Stimulated activated CD8-positive, alpha-beta memory T cell treated with anti-CD3 and anti-CD28 coated beads, Interleukin-4, amount 100 ng/mL, for 4 hours (primary cell): ENCODE measurements at regions not wholly inside any gene's neighbourhood (a gene's known extent, or its start where the extent isn't known, plus 50 kb on each side); places are given as distances from the start of the nearest gene placed in this dataset.

Experiments used
- DNase-seq, 2 donors: peaks; one replicate each; pipeline ENCODE4 v3.0.0-alpha.2; 2020; ENCODE audit warnings: low read depth in 2 of 2, low spot score in 1 of 2

- DNase-seq: no peak
Observed at GRCh38 chr6:156383059-156383458, 394.1 kb upstream of the ARID1B start.

GRCh38 chr6:156379392-156380289, 397.5 kb upstream of the ARID1B start:
- no peak for DNase-seq

- no peak for DNase-seq
Observed at GRCh38 chr6:156378853-156379252, 398.3 kb upstream of the ARID1B start.

GRCh38 chr6:156376091-156376490, 401.1 kb upstream of the ARID1B start:
- no peak for DNase-seq

GRCh38 chr6:156359912-156360311, 417.3 kb upstream of the ARID1B start:
- no peak for DNase-seq

GRCh38 chr6:156352861-156353260, 424.3 kb upstream of the ARID1B start:
- no peak for DNase-seq

GRCh38 chr6:156351346-156351966, 425.7 kb upstream of the ARID1B start:
- no peak for DNase-seq

- DNase-seq: no peak
Observed at GRCh38 chr6:156350337-156350736, 426.8 kb upstream of the ARID1B start.

GRCh38 chr6:156348849-156349248, 428.3 kb upstream of the ARID1B start:
- no peak for DNase-seq

GRCh38 chr6:156348424-156348823, 428.8 kb upstream of the ARID1B start:
- no peak for DNase-seq

GRCh38 chr6:156347656-156348055, 429.5 kb upstream of the ARID1B start:
- no peak for DNase-seq

GRCh38 chr6:156347246-156347645, 429.9 kb upstream of the ARID1B start:
- no peak for DNase-seq

GRCh38 chr6:156345700-156346099, 431.5 kb upstream of the ARID1B start:
- DNase-seq: no peak

- DNase-seq: no peak
Observed at GRCh38 chr6:156344491-156344890, 432.7 kb upstream of the ARID1B start.

- no peak for DNase-seq
Observed at GRCh38 chr6:156337801-156338200, 439.4 kb upstream of the ARID1B start.

GRCh38 chr6:156336733-156337132, 440.4 kb upstream of the ARID1B start:
- no peak for DNase-seq

GRCh38 chr6:156336089-156336488, 441.1 kb upstream of the ARID1B start:
- DNase-seq: no peak

- no peak for DNase-seq
Observed at GRCh38 chr6:156334966-156335365, 442.2 kb upstream of the ARID1B start.

- DNase-seq: no peak
Observed at GRCh38 chr6:156319707-156320106, 457.5 kb upstream of the ARID1B start.

GRCh38 chr6:156316583-156317125, 460.5 kb upstream of the ARID1B start:
- no peak for DNase-seq

GRCh38 chr6:156315146-156315545, 462.0 kb upstream of the ARID1B start:
- DNase-seq: no peak

- DNase-seq: no peak
Observed at GRCh38 chr6:156313037-156313436, 464.1 kb upstream of the ARID1B start.
